Germinal center (tissue), 1 donor: ENCODE measurements at regions not wholly inside any gene's neighbourhood (a gene's known extent, or its start where the extent isn't known, plus 50 kb on each side); places are given as distances from the start of the nearest gene placed in this dataset.

ENCODE experiments used
- DNase-seq: peaks from one replicate; pipeline ENCODE4 v3.0.0; 2012; ENCODE audit warnings: mixed read lengths, low spot score

DNA sequence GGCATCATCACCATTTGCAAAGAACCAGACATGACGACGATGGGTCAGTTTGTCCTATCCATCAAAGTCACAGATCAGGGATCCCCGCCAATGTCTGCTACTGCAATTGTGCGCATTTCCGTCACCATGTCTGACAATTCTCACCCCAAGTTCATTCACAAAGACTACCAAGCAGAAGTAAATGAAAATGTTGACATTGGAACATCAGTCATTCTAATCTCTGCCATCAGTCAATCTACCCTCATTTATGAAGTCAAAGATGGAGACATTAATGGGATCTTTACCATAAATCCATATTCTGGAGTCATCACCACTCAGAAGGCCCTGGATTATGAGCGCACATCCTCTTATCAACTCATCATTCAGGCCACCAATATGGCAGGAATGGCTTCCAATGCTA, 171.6 kb upstream of the MTNR1B start:
- no peak for DNase-seq

DNA sequence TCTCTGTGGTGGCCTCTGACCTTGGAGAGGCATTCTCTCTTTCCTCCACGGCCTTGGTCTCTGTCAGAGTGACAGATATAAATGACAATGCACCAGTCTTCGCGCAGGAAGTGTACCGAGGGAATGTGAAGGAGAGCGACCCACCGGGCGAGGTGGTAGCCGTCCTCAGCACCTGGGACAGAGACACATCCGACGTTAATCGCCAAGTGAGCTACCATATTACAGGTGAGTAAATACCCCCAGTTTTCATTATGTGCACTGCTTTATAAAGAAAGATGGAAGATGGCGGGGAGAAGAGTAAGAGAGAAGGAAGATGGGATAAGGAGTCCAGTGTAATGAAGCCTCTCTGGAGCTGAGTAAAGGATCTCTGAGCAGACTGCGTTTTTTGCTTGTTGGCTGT, 167.8 kb upstream of the MTNR1B start:
- DNase-seq: no peak

DNA sequence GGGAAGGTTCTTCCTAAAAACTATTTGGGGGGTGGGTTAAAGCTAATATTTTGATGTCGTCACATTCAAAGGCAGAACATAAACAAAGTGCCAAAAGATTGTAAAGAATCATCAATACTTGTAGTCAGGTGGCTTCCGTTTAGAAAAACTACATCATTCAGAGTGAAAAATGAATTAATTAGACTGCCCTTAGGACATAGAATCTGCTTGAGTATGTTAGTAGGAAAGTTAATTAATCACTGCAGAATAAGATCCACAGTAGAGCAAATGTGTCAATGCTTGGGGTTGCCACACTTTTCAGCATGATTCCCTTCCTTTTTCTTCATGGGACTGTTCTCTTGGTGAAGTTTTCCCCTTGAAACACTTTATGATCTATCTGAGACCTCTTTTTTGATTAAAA, 166.8 kb upstream of the MTNR1B start:
- no peak for DNase-seq

DNA sequence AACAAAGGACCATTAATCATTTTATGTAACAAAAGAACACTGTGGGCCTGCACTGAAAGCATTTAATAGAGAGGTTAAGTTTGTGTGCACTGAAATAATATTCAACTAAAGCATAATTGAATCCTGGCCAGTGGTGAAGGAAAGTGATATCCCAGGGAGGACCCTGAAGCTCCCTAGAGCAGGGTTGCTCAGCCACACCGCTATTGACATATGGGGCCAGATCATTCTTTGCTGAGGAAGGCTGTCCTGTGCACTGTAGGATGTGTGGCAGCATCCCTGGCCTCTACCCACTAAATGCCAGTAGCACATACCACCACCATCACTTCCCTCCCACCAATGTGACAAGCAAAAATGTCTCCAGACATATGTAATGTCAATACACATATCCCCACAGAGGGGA, 166.1 kb upstream of the MTNR1B start:
- no peak for DNase-seq

DNA sequence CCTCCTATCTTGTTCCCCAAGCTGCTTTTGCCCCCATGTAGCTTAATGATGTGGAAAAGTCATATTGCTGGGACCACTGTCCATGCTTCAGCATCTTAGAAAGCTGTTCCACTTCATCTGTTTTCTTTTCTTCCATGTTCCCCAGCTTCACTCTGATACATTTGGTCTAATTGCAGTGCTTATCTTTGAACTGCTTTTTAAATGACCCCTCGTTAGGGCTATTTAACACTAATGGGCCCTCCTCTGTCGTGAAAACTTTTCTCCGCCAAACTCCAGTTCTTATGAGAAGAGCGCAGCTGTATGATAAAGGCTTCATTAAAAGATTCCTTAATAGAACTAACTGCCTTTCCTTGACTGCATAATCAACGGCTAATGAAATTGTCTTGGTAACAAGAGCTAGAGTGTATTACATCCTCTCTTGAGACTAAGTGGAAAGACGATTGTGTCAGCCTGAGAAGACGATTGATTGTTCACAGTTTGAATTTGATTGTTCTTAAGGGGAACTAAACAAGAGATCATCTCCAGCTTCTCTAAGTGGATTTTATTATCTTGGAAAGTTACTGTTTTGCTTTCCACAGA, 165.0 kb upstream of the MTNR1B start:
- no peak for DNase-seq

DNA sequence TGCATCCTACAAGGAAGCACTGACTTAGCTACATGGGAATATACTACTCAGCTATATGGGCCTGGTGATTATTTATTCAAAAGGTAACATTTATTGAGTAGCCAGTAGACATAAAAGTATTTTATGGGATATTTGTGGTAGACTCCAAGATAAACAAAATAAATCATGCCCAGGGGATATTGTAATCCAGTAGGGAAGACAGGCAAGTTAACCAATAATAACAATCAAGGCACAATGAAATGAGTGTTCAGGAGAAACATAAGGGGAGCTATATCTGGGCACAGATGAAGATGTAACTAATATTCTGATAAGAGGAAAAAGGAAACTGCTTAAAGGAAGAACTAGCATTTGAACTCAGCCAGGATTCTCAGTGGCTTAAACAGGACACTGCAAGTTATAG, 161.4 kb upstream of the MTNR1B start:
- no peak for DNase-seq

DNA sequence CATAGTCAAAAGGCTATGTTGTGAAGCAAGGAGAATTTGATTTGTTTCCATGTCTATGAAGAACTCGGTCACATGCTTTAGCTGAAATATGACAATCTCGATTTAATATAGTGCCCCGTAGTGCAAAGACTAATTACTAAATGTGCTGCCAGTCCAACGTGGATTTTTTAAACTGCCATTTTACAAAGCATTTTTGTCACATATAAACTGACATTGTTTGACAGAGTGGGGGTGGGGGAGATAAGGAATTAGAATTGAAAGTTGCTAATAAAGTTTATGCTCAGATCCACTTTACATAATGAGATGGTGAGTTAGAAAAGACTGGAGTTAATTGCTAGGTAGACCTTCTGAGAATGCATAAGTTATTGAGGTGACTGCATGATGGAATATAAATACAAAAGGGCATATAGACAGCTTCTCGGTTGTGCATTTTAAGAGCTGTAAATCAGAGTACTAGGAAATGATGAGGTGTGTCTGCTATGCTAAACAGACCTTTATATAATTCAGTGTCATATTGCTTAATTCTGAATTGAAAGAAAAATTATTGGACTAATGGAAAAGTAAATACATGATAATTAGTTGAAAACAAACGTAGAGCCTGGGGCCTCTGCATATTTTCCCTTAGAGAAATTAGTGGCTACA, 158.9 kb upstream of the MTNR1B start:
- no peak for DNase-seq

DNA sequence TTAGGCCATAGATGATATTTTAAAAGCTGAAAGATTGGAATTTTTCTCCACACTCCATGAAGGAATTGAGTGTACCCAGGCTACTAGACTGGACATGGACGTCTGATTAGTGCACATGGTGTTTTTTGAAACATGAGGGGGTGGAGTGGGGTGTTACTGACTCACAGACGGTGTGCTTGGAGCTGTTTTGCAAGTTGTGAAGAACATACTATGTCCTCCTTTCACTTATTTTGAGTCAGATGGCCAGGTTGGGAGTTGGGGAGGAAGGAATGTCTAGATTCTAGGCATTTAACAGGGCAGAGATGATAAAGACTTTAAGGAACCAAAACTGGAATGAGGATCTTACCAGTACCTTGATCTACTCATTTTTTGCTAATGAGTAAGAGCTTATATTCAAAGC, 158.1 kb upstream of the MTNR1B start:
- DNase-seq: no peak

DNA sequence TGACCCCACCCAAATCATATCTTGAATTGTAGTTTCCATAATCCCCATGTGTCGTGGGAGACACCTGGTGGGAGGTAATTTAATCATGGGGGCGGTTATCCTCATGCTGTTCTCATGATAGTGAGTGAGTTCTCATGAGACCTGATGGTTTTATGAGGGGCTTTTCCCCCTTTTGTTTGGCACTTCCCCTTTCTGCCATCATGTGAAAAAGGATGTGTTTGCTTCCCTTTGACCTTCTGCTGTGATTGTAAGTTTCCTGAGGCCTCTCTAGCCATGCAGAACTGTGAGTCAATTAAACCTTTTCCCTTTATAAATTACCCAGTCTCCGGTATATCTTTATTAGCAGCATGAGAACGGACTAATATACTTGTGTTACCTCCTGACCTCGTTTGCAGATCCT, 156.6 kb upstream of the MTNR1B start:
- no peak for DNase-seq

DNA sequence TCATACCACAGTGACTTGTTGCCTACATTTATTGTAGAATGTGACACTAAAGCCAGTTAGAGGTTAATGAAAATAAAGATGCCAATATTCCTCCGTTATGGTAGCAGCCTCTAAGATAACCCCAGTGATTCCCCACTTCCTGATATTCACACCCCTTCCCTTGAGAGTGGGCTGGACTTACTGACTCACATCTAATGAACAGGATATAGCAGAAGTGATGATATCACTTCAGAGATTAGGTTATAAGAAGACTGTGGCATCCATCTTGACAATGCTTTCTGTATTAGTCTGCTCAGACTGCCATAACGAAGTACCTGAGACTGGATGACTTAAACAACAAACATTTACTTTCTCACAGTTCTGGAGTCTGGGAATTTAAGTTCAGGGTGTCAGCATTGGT, 149.6 kb upstream of the MTNR1B start:
- DNase-seq: no peak

DNA sequence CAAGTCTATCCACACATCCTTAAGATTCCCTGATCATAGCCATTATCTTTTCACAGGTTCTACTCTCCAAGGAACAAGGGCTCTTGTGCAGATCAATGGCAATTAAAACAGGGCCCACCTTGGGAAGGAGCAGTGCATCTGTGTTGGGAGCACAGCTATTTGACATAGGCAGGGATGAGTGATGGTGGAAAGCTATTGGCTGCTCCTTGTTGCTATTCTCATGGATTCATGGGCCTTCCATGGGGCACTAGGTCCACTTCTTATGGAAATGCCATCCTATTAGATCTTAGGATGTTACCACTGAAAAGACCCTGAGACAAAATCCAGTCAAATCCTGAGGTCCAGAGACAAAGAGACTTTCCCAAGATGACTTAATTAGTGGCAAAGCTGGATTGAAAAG, 148.6 kb upstream of the MTNR1B start:
- no peak for DNase-seq

DNA sequence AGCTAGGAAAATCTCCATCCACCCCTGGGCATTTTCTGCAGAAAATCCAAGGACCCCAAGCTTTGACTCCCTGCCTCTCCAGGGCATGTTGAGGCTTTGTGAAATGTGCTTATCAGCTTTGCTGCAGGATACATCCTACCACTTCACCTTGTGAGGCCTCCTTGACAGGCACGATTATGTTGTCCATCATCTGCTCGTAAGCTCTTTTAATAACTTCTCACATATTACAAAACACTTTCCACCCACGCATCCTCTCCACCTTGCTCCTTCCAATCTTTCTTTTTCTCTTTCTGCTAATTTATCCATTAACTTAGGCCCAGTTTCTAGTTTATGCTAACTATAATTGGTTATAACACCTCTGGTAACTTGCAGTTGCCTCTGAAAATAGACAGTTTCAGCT, 147.0 kb upstream of the MTNR1B start:
- DNase-seq: no peak

DNA sequence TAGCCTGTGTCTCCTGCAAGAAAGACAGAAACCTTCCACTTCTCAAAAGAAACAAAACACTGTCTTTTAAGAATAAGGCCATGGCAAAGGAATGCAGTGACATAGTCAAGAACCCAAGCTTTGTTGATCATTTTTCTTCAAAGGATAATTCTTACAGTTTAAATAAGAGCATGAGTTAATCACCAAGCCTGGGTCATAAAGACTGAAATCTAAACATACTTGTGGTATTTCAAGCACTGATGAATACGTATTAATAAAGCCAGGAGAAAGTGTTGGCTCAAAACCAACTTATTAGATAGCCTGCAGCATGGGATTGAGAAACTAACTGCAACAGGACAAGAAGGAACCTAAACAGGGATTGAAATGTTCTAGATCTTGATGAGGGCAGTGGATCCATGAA, 143.3 kb upstream of the MTNR1B start:
- DNase-seq: no peak

DNA sequence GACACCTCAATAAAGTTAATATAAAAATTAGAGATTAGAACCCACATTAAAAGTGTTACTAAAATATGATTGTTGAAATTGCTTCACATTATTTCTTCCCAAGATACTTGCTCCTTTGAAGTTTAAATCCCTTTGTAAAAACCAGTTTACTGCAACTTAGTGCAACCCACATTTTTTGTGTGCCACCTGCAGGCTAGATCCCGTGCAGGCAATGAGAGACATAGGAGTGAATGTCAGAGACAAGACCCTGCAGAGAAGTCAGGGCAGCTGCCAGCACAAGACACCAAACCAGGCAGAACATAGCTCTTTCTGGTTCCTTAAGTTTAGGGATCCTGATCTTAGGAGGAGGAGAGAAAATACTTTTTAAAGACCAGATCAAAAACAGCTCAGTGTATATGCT, 142.8 kb upstream of the MTNR1B start:
- no peak for DNase-seq

DNA sequence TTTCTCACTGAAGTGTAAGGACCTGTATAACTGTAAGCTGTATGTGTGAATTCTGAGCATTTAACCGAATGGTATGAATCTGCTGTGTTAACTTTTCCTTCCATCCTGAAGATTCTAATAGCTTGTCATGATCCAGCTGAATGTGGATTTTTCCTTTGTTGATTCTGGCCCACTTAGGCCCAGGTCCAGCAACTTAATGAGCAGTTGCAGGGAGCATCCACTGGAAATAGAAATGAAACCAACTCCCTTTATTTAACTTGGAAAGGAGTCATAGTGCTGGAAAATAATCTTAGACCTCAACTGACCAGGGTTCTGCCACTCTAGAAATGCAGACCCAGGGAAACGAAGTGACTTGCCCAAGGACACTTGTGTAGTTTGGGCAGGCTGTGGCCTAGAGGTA, 142.3 kb upstream of the MTNR1B start:
- DNase-seq: no peak

DNA sequence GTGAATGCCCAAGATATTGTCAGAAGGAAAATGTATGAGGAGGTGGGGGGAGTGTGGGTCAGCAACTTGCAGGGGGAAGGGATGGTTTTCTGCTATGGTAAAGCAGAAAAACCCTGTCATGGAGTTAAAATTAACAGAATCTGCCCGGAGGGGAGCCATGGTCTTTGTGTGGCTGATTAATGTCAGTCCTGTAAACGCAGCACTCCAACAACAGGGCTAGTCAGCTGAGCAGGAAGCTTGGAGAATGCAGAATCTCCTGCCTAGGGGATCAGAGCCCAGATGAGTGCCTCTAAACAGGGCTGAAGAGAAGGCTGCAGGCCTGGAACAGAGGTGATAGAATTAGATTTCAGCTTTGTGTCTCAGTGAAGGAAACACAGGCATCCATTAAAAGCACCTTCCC, 140.9 kb upstream of the MTNR1B start:
- DNase-seq: no peak

DNA sequence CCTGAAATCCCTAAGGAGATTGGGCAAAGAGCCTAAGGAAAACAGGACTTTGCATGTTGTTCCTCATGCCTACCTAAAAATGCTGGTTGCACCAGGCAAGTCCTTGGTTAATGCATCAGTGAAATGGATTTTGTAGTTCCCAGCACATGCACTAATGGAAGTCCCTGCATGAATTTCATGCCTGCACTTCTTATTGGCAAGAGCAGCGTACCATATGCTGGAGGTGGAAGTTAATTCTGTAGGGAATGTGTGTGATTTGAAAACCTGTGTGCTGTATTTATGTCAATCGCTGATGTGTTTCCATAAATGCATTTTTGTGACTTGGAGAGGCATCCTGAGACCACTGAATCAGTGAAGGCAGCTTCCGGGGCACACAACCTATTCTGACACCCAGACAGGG, 140.3 kb upstream of the MTNR1B start:
- DNase-seq: no peak

DNA sequence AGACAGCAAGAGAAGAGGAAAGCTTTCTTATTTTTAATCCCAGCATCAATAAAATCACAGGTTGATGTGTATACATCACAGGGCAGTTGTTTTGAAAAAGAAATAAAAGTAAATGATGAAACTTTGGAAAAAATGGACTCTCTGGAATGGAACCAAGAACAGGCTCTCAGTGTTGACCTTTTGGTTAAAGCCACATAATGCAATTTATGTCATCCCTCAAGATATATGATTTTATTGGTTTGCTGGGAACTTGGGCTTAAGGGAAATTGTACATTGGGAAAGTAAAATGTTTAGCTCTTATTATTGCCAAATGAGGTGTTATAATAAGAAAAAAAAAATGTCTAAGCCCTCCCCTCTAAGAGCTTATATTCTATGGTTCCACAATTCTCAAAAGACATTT, 139.8 kb upstream of the MTNR1B start:
- DNase-seq: no peak

DNA sequence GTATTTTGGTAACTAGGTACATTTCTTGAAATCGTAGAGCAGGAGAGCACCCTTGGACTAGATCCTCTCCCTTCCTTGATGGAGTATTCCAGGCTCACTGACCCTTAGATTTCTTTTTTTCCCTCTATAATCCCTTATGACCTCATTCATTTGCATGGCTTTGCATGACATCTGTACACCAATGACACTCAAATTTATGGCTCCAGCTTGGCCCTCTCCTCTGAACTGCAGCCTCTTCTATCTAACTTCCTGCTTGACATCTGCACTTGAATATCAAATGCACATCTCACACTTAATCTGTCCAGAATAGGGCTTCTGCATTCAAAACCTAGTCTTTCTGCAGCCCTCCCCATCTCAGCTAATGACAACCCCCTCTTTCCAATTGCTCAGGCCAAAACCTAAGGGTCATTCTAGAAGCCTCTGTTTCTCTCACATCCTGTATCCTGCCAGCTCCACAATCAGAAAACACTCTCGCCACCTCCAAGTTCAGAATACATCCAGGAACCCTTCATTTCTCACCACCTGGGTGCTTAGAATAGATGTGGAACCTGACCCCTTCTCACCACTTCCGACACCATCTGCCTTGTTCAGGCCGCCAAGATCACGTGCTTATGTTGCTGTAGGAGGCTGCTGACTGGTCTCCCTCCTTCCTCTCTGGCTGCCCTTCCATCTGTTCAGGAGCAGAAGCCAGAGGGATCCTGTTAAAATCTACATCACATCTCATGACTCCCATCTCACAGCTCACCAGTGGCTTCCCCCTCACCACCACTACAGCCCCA, 138.9 kb upstream of the MTNR1B start:
- no peak for DNase-seq

DNA sequence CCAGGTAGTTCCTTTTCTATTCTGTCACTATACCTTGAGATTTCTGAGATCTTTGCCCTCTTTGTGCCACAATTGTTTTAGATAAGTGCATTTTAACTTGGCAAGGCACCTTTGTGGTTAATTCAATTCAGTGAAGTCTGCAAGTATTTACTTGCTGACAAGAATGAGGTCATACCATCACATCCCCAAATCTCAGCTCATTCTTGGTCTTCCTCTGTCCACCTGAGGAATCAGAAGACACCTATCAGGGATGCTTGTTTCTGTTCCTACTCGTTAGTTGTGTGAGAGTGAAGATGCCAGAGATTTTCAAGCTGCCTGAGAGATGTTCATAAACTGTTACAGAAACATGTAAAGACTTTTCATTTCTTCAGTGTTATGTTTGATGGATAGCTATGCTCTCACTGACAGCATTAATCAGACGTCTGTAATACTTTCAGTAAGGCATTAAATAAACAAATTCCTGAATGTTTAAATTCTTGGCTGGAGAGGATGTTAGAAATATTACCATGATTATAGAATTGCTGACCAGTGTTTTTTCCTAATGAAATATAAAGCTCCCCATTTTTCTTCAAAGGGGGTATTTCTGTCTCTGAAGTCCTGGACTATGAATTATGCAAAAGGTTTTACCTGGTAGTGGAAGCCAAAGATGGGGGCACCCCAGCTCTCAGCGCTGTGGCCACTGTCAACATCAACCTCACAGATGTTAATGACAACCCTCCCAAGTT, 135.0 kb upstream of the MTNR1B start:
- no peak for DNase-seq

DNA sequence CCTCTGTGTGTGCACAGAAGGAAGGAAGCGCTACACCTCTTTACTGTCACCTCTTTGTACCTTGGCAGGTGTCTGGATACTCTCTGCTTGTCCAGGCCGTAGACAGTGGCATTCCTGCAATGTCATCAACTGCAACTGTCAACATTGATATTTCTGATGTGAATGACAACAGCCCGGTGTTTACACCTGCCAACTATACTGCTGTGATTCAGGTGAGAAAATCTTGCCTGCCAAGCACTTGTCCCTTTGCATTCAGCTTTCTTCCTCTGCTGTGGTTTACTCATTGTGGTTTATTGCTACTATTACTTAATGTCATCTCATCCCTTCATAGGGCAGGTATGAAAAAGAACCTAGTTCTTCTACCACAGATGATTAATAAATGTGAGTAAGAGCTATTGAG, 131.9 kb upstream of the MTNR1B start:
- DNase-seq: no peak

DNA sequence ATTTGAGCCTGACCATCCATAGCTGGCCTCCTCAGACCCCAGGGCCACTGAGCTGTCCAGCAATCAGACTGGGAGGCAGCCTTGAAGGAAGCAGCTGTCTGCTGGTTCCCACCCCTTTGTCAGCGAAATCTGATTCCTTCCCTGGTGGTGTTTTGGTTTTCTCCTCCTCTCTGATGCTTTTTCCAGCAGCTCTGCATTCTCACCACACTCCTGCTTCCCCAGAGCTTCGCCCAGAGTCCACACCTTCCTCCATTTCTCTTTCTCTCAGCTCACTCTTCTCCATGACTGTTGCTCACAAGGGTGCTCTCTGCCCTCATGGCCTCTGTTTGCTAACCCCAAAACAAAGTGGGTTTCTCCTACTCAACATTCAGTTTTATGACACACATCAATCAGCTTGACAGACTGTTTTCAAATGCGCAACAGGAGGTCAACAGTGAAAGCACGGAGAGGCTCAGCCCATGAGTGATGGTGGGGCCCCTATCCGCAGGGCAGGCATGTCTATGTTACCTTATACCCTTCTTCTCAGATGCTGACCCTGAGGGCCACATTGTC, 130.6 kb upstream of the MTNR1B start:
- DNase-seq: no peak

DNA sequence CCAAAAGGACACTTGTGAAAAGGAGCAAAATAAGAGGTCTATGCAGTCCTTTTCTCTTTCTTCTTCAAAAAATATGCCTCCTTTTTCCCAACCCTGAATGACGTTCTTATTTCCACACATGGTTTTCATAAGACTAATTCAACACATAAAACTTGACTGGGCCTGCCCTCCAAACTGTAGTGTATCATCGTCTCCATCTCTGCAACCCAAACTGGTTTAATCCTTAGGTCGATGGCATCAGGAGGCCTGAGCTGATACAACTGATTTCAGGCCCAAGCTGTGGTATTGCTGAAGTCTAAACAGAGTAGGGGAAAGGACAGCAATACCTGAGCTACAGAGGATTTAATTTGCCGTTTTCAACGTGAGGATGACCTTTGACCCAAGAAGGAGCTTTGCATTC, 130.0 kb upstream of the MTNR1B start:
- DNase-seq: no peak
